Testis (tissue), 2 donors: ENCODE measurements at regions not wholly inside any gene's neighbourhood (a gene's known extent, or its start where the extent isn't known, plus 50 kb on each side); places are given as distances from the start of the nearest gene placed in this dataset.
A peak's percentile ranks its signal among the peaks of the same experiment; 100 is the strongest.

ENCODE experiments used
- DNase-seq: peaks from one replicate; pipeline ENCODE4 v3.0.0-alpha.2; 2019
- H3K27ac ChIP-seq, 2 donors: fragments of 200-600 bp; sonication (generic); one replicate each; pipeline ENCODE4 v1.5.1; 2019
- H3K27me3 ChIP-seq: fragments of 200-600 bp; sonication (generic); one replicate; pipeline ENCODE4 v1.5.1; 2019
- H3K36me3 ChIP-seq: fragments of 200-600 bp; sonication (generic); one replicate; pipeline ENCODE4 v1.5.1; 2017; ENCODE audit warnings: low read depth; ENCODE audit errors: missing control alignments
- H3K4me1 ChIP-seq: fragments of 200-600 bp; sonication (generic); one replicate; pipeline ENCODE4 v1.5.1; 2019
- H3K4me3 ChIP-seq, 2 donors: fragments of 200-600 bp; sonication (generic); one replicate each; pipeline ENCODE4 v1.5.1; 2017 to 2019
- H3K9me3 ChIP-seq: fragments of 200-600 bp; sonication (generic); one replicate; pipeline ENCODE4 v1.5.1; 2017
- POLR2A ChIP-seq: fragments of 450-650 bp; IDR thresholded peaks from one replicate; pipeline ENCODE4 v1.6.1; 2017; ENCODE audit warnings: antibody characterized with exemption, mild to moderate bottlenecking, moderate library complexity
- WGBS, 2 donors: methylation state at CpG; one replicate each; pipeline ENCODE4 v1.1.5; 2018; 5-methylcytosine and 5-hydroxymethylcytosine counted together
- intact Hi-C: fragments of 100-400 bp; cut with DNase I; formaldehyde crosslinking; loops from one replicate; pipeline ENCODE4 v1.15.1; 2023; ENCODE audit warnings: low total_unique reads
- TF ChIP-seq, protein P1 (sequence below), 3 experiments: fragments of 450-650 bp in 2 of 3; fragments of 200-600 bp in 1 of 3; sonication (generic) in 1 of 3; IDR thresholded peaks; one replicate each; pipeline ENCODE4 v1.5.1; 2016 to 2019; ENCODE audit warnings: antibody characterized with exemption in 3 of 3, mild to moderate bottlenecking in 2 of 3, moderate library complexity in 1 of 3

DNA sequence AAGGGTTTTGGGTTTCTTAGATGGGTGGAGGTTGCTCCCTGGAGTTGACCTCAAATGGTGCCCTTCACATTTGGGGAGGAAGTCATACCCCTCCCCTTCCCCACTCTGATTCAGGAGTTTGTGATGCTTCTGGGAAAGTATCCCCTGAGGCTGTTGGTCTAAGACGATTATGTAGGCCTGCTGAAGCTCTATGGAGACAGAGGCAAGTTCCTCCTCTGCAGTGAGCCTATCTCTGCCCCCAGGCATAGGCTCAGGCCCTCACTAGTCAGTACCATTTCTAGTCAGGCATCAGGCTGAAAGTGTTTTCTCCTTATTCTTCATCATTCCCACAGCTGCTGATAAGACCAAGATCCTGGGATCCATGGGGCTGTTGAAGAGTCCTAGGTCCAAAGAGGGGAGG lies 271.6 kb upstream of the NUDT12 start:
- intact Hi-C loops: no loop called here
- WGBS, 2 donors: 64 to 88% methylated on average over 1 of the region's 1 CpG
- H3K9me3 ChIP-seq: no peaks in the 10 kb centered on the region

DNA sequence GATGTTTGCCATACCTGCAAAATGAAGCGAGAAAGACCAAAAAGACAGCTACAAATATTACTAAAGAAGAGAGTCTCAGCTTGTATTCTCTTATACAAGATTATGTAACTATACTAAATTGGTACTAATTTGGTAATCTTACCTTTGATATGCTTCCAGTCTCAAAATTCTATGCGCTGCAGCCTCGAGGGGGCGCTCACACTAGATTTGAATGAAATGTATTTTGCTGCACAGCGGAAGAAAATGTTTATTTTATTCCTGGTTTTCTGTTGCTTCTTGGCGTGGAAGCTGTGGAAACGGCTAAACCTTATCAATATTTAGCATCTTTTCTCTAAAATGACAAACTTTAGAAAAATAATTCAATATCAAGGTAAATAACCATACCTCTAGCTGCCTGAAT lies 267.0 kb upstream of the NUDT12 start:
- TF ChIP-seq, protein P1, sequence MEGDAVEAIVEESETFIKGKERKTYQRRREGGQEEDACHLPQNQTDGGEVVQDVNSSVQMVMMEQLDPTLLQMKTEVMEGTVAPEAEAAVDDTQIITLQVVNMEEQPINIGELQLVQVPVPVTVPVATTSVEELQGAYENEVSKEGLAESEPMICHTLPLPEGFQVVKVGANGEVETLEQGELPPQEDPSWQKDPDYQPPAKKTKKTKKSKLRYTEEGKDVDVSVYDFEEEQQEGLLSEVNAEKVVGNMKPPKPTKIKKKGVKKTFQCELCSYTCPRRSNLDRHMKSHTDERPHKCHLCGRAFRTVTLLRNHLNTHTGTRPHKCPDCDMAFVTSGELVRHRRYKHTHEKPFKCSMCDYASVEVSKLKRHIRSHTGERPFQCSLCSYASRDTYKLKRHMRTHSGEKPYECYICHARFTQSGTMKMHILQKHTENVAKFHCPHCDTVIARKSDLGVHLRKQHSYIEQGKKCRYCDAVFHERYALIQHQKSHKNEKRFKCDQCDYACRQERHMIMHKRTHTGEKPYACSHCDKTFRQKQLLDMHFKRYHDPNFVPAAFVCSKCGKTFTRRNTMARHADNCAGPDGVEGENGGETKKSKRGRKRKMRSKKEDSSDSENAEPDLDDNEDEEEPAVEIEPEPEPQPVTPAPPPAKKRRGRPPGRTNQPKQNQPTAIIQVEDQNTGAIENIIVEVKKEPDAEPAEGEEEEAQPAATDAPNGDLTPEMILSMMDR (IDR thresholded peaks at IDR 0.05): peak in 1 of 3 experiments; percentile 32
- no peak for TF ChIP-seq POLR2A
- no peaks in the 10 kb centered on the region for H3K9me3 ChIP-seq
- 75 to 81% methylated on average over 7 of the region's 7 CpGs for WGBS, 2 donors

More for the DNA sequence above, 271.6 kb upstream of the NUDT12 start:
- Histone ChIP-seq H3K4me1 (no peaks in the 10 kb centered on the region), H3K27me3 (no peaks in the 10 kb centered on the region), H3K36me3 (no peaks in the 10 kb centered on the region), H3K27ac (no peak overlapping the region), H3K4me3 (no peak overlapping the region)
- no peak for DNase-seq
- TF ChIP-seq, protein P1 (IDR thresholded peaks at IDR 0.05): no peak
- TF ChIP-seq POLR2A: no peak

DNA sequence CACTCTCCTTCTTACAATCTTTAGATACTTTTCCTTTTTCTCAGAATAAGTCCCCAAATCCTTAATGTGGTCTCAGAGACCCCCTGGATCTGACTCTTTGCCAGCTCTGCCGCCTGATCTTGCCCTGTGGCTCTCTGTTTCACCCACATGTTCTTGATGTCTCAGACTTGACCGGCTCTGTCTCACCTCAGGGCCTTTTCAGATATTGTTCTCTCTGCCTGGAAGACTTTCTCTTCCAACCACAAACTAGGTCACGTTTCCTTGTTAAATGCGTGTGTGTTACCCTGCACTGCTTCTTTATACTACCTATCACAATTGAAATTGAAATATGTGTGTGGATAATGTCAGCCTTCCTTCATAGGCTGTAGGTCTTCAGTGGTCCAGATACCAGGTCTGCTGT lies 265.4 kb upstream of the NUDT12 start:
- H3K36me3 ChIP-seq: no peaks in the 10 kb centered on the region
- DNase-seq: no peak
- 96 to 100% methylated on average over 4 of the region's 4 CpGs for WGBS, 2 donors
- H3K4me3 ChIP-seq: no peak overlapping the region
- no peak overlapping the region for H3K27ac ChIP-seq
- intact Hi-C loops: no loop called here
- H3K9me3 ChIP-seq: no peaks in the 10 kb centered on the region
- no peaks in the 10 kb centered on the region for H3K4me1 ChIP-seq
- TF ChIP-seq, protein P1 (IDR thresholded peaks at IDR 0.05): no peak
- no peak for TF ChIP-seq POLR2A
- no peaks in the 10 kb centered on the region for H3K27me3 ChIP-seq

More for the DNA sequence above, 267.0 kb upstream of the NUDT12 start:
- H3K4me1 ChIP-seq: no peaks in the 10 kb centered on the region
- no peak for DNase-seq
- H3K4me3 ChIP-seq: no peak overlapping the region
- no peaks in the 10 kb centered on the region for H3K36me3 ChIP-seq
- no peak overlapping the region for H3K27ac ChIP-seq
- intact Hi-C loops: no loop called here
- no peaks in the 10 kb centered on the region for H3K27me3 ChIP-seq

DNA sequence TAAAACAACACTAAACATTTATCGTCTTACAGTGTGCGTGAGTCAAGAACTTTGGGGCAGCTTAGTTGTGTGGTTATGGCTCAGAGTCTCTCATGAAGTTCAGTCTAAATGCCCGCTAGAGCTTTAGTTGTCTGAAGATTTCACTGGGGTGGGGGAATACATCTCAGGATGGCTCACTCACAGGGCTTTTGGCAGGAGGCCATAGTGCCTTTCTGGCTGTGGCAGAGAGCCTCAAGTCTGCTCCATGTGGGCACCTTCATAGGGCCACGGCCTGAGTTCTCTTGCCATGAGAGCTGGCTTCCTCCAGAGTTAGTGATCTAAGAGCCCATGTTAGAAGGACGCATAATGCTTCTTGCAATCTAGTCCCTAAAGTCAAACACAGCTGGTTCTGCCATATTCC lies 258.8 kb upstream of the NUDT12 start:
- no peaks in the 10 kb centered on the region for H3K4me1 ChIP-seq
- H3K4me3 ChIP-seq: no peak overlapping the region
- H3K9me3 ChIP-seq: no peaks in the 10 kb centered on the region
- intact Hi-C loops: no loop called here
- H3K27ac ChIP-seq: no peak overlapping the region
- no peaks in the 10 kb centered on the region for H3K36me3 ChIP-seq
- H3K27me3 ChIP-seq: no peaks in the 10 kb centered on the region
- 94 to 95% methylated on average over 5 of the region's 5 CpGs for WGBS, 2 donors
- no peak for DNase-seq
- TF ChIP-seq, protein P1 (IDR thresholded peaks at IDR 0.05): no peak
- TF ChIP-seq POLR2A: no peak

DNA sequence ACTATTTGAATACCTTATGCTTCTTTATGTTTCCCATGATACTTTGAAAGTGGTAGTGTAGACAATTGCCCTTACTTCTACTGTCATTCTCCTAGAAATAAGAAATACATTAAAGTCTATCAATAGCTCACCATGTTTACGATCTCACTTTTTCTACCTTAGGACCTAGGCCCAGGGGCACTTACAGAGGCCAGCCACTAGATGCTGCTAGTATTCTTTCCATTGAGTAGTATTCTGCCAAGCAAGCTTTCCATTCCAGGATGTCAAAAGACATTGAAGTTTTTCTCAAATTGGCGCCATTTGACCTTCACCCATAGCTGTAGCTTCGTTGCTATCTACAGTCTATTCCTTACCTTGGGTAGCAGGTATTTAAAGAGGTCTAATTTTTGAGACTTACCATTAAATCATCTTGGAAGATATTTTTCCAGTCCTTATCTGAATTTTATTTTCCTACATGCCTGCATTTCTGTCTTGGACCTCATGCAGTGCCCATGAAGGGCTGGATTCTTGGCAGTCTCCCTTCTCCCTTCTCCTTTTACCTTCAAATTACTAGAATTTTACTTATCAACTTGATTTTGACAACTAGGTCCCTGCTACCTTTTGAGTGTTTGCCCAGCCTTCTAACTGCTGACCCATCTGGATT lies 246.0 kb upstream of the NUDT12 start:
- no peaks in the 10 kb centered on the region for H3K4me1 ChIP-seq
- peak; percentile 39 for DNase-seq
- no peaks in the 10 kb centered on the region for H3K36me3 ChIP-seq
- no peak for TF ChIP-seq POLR2A
- TF ChIP-seq, protein P1 (IDR thresholded peaks at IDR 0.05): peak; percentile 44 to 65 (median 59)
- no peaks in the 10 kb centered on the region for H3K9me3 ChIP-seq
- no peaks in the 10 kb centered on the region for H3K27me3 ChIP-seq
- H3K27ac ChIP-seq: no peak overlapping the region
- intact Hi-C loops: no loop called here
- no peak overlapping the region for H3K4me3 ChIP-seq
- 34 to 59% methylated on average over 3 of the region's 3 CpGs for WGBS, 2 donors
